Activated CD4-positive, alpha-beta T cell treated with anti-CD3 and anti-CD28 coated beads for 4 hours (primary cell): ENCODE measurements at regions not wholly inside any gene's neighbourhood (a gene's known extent, or its start where the extent isn't known, plus 50 kb on each side); places are given as distances from the start of the nearest gene placed in this dataset.
"Not testable (repeated sequence)": the region's sequence is repeated elsewhere in the genome, so short reads cannot be mapped to it uniquely, and the experiment has no call there.

Experiments used
- DNase-seq, 2 donors: peaks; one replicate each; pipeline ENCODE4 v3.0.0-alpha.2; 2020

DNA sequence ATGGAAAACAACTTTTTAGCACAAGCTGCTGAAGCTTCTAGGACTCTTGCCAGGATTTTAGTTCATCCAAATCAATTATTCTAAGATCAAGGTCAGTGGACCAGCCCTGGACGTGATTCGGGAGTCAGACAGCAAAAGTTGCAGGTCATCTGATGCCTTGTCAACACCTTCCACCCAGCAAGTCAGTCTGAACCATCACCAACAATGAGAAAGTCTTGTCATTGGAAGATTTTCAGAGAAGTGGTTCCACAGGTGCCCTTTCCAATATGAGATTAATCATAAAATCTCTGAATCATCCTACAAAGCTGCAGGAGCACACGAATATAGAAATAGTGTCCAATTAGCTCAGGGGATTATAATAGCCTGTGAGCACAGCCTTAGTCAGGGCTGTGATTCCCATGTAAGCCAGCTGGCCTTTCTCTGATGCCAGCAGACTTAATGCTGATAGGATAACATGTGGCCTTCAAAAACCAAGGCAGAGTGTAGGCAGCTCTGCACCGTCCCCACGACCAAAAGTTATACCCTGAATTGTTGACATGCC, 445.0 kb upstream of the TRPC7 start:
- DNase-seq = no peak

DNA sequence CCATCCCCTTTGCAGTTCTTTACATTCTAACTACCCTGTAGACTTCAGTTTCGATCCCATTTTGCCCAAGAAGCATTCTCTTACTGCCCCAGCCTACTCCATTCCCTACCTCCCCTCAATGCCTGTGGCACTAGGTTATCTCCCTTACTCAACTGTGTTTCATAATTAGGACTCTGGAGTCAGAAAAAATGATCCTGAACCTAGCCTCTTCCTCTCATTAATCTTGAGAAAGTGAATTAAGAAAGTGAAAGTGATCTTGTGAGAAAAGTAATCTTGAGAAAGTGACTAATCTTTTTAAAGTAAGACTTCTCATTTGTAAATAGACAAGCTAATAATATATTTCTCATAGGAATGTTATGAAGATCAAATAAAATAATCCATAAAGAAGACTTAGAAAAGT, 444.0 kb upstream of the TRPC7 start:
- no peak for DNase-seq

DNA sequence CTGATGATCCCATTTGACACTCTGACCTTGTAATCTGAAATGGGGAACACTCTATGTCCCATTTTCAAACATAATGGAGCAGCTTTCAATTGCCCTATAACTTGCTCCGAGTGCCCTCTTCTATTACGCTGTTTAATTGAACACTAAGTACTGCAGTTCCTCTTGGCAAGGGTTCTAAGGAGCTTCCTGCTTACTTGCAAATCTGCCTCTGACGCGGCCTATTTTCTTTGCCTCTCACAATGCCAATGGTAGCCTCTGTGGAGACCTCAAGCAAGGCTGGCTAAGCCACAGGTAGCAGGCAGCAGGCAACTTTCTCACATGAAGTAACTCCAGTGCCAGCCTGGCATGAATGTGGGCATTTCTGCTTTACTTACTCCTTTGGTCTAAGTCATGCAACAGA, 443.4 kb upstream of the TRPC7 start:
- no peak for DNase-seq

DNA sequence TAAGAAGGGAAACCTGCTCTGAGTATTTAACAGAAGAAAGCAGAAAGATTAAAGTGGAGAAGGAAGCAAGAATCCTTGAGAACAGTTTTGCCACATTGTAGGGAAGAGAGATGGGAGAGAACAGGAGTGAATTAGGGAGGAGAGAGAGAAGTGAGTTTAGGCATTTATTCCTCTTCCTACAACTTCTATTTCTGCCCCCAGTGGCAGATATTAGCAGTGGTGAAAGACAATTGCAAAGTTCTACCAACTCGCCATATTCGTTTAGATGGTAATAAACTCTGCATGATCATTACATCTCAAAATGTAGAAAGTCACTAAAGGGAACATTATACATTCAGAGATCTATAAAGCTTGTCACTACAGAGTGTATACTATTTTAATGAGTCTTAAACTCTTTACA, 440.1 kb upstream of the TRPC7 start:
- DNase-seq = no peak

GRCh38 chr5:136802383-136802782, 437.0 kb upstream of the TRPC7 start:
- DNase-seq = no peak

DNA sequence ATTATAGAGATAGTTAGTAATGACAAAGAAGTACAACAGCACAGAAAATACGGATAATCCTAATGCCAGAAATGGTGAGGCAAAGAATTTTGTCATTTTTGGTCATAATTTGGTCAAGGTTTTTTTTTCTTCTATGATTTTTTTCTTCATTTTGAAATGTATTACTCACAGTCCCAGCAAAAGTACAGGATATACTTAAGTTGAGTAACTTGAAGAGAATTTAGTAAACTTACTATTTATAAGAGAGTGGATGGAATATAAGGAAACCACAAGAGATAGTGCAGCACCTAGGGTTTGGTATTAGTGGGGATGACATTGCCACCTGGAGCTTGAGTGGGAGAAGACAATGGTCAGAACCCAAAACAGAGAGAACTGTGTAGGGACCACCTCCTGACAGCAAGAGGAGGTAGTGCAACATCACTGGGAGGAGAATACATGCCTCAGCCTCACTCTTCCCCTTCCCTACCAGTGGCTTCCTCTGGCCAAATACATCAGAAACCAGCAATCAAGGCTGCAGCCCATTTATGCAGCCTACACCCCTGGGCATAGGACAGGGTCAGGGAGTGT, 434.5 kb upstream of the TRPC7 start:
- DNase-seq = no peak

DNA sequence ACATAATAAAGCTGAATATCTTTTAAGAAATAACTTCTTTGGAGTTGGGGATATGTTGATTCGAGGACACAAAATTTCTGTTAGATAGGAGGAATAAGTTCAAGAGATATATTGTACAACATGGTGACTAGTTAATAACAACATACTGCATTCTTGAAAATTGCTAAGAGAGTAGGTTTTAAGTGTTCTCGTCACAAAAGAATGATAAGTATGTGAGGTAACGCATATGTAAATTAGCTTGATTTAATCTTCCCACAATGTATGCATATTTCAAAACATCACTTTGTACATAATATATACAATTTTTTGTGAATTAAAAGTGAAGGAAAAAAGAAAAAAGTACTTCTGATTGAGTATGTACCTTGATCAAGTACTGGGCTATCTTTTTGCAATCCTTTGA, 428.0 kb upstream of the TRPC7 start:
- DNase-seq = no peak

DNA sequence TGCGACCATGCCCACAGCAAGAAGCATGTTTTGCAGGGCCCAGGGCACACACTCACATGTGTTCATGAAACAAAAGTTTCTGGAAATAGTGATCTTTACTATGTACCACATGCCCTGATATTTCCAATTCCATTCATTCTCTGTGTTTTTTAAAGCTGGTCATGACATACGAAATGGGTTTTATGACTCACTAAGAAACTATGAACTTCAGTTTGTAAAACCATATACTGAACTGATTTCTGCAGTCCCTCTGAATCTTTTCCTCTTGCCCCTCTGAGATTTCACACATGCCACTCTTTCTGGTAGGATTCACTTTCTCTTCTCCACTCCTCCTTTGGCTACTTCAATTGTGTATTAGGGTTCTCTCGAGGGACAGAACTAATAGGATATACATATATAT, 416.1 kb upstream of the TRPC7 start:
- DNase-seq = no peak

- DNase-seq = no peak
Observed at GRCh38 chr5:136780518-136780917, 415.2 kb upstream of the TRPC7 start.

DNA sequence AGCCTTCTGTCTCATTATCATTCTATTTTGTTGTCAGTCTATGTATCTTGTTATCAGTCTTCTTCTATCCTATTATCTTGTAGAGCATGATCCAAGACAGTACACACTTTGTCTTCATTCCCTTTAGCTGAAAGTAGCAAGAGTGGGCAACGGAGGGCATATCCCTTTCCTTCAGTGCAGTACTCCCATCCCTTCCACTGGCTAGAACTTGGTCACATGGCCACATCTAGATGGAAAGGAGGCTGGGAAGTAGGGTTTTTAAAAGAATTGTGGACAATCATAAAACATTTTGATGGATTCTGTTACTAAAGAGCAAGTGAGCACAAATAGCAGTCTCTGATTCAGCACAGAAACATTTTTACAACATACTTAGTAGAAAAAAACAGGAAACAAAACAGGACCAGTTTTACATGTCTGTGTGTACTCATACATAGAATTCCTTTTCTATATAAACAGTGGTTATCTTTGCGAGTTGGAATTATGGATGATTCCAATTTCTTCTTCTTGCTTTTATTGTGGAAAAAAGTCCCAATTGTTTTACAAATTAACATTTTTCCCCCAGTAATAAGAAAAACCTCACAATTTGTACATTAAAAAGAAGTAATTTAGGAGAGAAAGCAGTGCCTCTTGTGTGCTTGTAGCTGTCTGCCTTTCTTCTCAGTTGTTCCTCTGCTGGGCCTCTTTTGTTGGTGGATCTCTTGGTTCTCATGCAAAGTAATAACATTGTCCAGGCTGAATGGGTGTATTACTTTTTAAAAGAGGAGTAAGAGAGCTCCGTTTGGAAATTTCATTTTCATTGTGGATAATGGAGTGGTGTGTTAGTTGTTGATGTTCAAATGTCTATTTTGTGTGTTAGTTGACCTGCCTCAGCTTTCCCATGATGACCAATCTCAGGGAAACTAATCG, 410.9 kb upstream of the TRPC7 start:
- no peak for DNase-seq

DNA sequence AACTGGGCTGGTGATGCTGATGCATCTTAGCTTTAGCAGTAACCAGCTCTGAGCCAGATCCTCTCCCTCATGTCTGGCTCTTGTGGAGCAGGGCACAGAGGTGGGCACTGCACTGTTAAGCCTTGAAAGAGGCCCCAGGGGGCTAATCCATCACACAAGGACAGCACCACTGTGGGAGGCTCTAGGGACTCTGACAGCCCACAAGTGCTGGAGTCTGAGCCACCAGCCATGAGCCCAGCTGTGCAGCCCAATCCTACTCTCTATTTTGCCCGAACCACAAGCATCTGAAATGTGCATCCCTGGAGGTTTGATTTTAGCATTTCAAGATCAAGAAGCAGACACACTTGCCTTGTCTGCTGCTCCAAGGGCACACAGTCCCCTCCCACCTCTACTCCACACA, 407.1 kb upstream of the TRPC7 start:
- no peak for DNase-seq

GRCh38 chr5:136769900-136770684, 404.7 kb upstream of the TRPC7 start:
- no peak for DNase-seq

GRCh38 chr5:136769093-136769492, 403.7 kb upstream of the TRPC7 start:
- no peak for DNase-seq

GRCh38 chr5:136768457-136768856, 403.1 kb upstream of the TRPC7 start:
- no peak for DNase-seq

DNA sequence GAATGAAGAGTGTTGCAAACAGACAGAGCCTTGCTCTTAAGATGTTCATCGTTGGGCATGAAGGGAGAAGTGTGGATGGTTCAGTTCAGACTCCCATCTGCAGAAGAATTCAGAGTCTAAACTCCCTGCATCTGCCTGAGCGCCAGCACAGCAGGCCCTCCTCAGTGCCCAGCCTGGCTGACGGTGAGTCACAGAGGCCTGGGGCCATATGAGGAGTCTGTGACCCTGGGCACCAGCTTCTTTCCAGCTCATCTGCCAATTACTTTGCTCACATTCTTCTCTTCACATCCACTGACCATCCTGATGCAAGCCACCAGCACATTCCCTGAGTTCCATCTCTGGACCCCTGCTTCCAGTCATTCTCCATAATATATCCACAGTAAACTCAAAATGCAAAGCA, 401.1 kb upstream of the TRPC7 start:
- no peak for DNase-seq

GRCh38 chr5:136764601-136765000, 399.3 kb upstream of the TRPC7 start:
- DNase-seq = no peak

DNA sequence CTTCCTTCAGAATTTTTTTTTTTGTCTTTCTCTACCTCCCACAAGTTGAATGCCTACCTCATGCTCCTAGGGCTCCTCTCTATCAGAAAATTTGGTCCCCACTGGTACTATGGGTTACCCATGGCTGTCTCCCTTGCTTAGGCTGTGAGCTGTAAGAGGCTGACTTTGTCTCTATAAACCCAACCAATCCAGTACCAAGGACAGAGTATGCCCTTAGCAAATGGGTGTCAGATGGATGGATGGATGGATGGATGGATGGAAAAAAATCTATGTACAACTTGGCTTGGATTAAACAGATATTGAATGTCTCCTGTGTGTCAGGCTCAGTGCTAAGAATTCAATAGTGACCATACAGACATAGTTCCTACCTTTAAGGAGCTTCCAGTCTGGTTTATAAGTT, 398.2 kb upstream of the TRPC7 start:
- DNase-seq = no peak

DNA sequence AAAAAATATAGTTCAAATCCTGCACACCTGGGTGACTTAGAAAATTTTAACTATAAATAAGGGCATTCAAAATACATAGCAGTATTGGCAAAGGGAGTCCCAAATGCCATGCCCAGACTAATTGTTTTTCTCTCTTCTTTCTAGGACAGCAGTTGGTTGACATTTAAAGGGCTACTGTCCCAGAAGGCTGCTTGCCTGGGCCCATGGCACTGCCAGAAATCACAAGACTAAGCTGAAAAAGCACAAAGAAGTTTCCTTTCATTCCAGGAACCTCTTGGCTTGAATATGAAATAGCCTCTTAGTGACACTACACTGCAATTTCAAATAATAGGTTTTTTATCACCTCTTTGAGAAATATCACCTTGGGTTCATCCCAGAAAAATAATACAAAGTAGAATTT, 388.9 kb upstream of the TRPC7 start:
- DNase-seq = no peak

- DNase-seq = no peak
Observed at GRCh38 chr5:136750224-136750862, 385.0 kb upstream of the TRPC7 start.

- DNase-seq = no peak
Observed at GRCh38 chr5:136749016-136749415, 383.7 kb upstream of the TRPC7 start.

DNA sequence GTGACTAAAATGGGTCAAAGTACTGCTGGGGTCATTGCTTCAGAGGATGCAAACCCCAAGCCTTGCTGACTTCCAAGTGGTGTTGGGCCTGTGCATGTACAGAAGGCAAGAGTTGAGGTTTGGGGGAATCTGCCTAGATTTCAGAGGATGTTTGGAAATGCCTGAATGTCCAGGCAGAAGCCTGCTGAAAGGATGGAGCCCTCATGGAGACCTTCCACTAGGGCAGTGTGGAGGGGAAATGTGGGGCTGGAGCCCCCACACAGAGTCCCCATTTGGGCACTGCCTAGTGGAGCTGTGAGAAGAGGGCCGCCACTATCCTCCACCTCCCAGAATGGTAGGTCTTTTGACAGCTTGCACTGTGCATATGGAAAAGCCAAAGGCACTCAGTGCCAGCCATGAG, 377.7 kb upstream of the TRPC7 start:
- DNase-seq = no peak

GRCh38 chr5:136740228-136740627, 374.9 kb upstream of the TRPC7 start:
- no peak for DNase-seq

DNA sequence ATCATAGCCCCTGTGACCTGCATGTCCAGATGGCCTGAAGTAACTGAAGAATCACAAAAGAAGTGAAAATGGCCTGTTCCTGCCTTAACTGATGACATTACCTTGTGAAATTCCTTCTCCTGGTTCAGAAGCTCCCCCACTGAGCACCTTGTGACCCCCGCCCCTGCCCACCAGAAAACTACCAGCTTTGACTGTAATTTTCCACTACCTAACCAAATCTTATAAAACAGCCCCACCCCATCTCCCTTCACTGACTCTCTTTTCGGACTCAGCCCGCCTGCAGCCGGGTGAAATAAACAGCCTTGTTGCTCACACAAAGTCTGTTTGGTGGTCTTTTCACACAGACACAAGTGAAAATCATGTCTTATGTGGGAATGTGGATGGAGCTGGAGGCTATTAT, 373.9 kb upstream of the TRPC7 start:
- not testable (repeated sequence) for DNase-seq
